ENCODE measurements at regions not wholly inside any gene's neighbourhood (a gene's known extent, or its start where the extent isn't known, plus 50 kb on each side); places are given as distances from the start of the nearest gene placed in this dataset.

- no peak for FAIRE-seq
- no peak for TF ChIP-seq POLR2AphosphoS5 (IDR thresholded peaks at IDR 0.05; ENCODE audit: low read depth, low read length)
- TF ChIP-seq TAF1 (IDR thresholded peaks at IDR 0.05; ENCODE audit: borderline replicate concordance, low read depth, low read length), result no peak
- no peak for TF ChIP-seq POLR2A (IDR thresholded peaks at IDR 0.05; ENCODE audit: low read depth, low read length)
- no peak for DNase-seq (ENCODE audit: insufficient read length)
Observed at GRCh38 chr17:70897446-70897845, 728.1 kb downstream of the KCNJ2 start.

GRCh38 chr17:70901870-70902269 lies 732.5 kb downstream of the KCNJ2 start:
- TF ChIP-seq POLR2A (IDR thresholded peaks at IDR 0.05; ENCODE audit: low read depth, low read length), result no peak
- TF ChIP-seq TAF1 (IDR thresholded peaks at IDR 0.05; ENCODE audit: borderline replicate concordance, low read depth, low read length), result no peak
- no peak for TF ChIP-seq POLR2AphosphoS5 (IDR thresholded peaks at IDR 0.05; ENCODE audit: low read depth, low read length)
- FAIRE-seq (no peak), DNase-seq (ENCODE audit: insufficient read length) (no peak)

GRCh38 chr17:70905796-70906195 lies 736.5 kb downstream of the KCNJ2 start:
- TF ChIP-seq TAF1 (IDR thresholded peaks at IDR 0.05; ENCODE audit: borderline replicate concordance, low read depth, low read length) (no peak), POLR2A (IDR thresholded peaks at IDR 0.05; ENCODE audit: low read depth, low read length) (no peak), POLR2AphosphoS5 (IDR thresholded peaks at IDR 0.05; ENCODE audit: low read depth, low read length) (no peak)
- FAIRE-seq (no peak), DNase-seq (ENCODE audit: insufficient read length) (no peak)

- DNase-seq (ENCODE audit: insufficient read length), result no peak
- no peak for TF ChIP-seq TAF1 (IDR thresholded peaks at IDR 0.05; ENCODE audit: borderline replicate concordance, low read depth, low read length)
- no peak for TF ChIP-seq POLR2AphosphoS5 (IDR thresholded peaks at IDR 0.05; ENCODE audit: low read depth, low read length)
- TF ChIP-seq POLR2A (IDR thresholded peaks at IDR 0.05; ENCODE audit: low read depth, low read length), result no peak
- FAIRE-seq, result no peak
Observed at GRCh38 chr17:70906808-70907207, 737.5 kb downstream of the KCNJ2 start.

- FAIRE-seq (no peak), DNase-seq (ENCODE audit: insufficient read length) (no peak)
- TF ChIP-seq TAF1 (IDR thresholded peaks at IDR 0.05; ENCODE audit: borderline replicate concordance, low read depth, low read length), result no peak
- no peak for TF ChIP-seq POLR2AphosphoS5 (IDR thresholded peaks at IDR 0.05; ENCODE audit: low read depth, low read length)
- TF ChIP-seq POLR2A (IDR thresholded peaks at IDR 0.05; ENCODE audit: low read depth, low read length), result no peak
Observed at GRCh38 chr17:70912716-70913485, 743.6 kb downstream of the KCNJ2 start.

- no peak for FAIRE-seq
Observed at GRCh38 chr17:70916469-70916868, 747.1 kb downstream of the KCNJ2 start.

GRCh38 chr17:70919241-70919640 lies 749.9 kb downstream of the KCNJ2 start:
- DNase-seq (ENCODE audit: insufficient read length) (no peak), FAIRE-seq (no peak)
- TF ChIP-seq TAF1 (IDR thresholded peaks at IDR 0.05; ENCODE audit: borderline replicate concordance, low read depth, low read length) (no peak), POLR2A (IDR thresholded peaks at IDR 0.05; ENCODE audit: low read depth, low read length) (no peak), POLR2AphosphoS5 (IDR thresholded peaks at IDR 0.05; ENCODE audit: low read depth, low read length) (no peak)

More at GRCh38 chr17:70916469-70916868, 747.1 kb downstream of the KCNJ2 start:
- TF ChIP-seq TAF1 (IDR thresholded peaks at IDR 0.05; ENCODE audit: borderline replicate concordance, low read depth, low read length) (no peak), POLR2A (IDR thresholded peaks at IDR 0.05; ENCODE audit: low read depth, low read length) (no peak), POLR2AphosphoS5 (IDR thresholded peaks at IDR 0.05; ENCODE audit: low read depth, low read length) (no peak)
- no peak for DNase-seq (ENCODE audit: insufficient read length)

GRCh38 chr17:70920416-70920815 lies 751.1 kb downstream of the KCNJ2 start:
- FAIRE-seq, result no peak
- no peak for DNase-seq (ENCODE audit: insufficient read length)
- TF ChIP-seq TAF1 (IDR thresholded peaks at IDR 0.05; ENCODE audit: borderline replicate concordance, low read depth, low read length) (no peak), POLR2A (IDR thresholded peaks at IDR 0.05; ENCODE audit: low read depth, low read length) (no peak), POLR2AphosphoS5 (IDR thresholded peaks at IDR 0.05; ENCODE audit: low read depth, low read length) (no peak)

- TF ChIP-seq TAF1 (IDR thresholded peaks at IDR 0.05; ENCODE audit: borderline replicate concordance, low read depth, low read length) (no peak), POLR2AphosphoS5 (IDR thresholded peaks at IDR 0.05; ENCODE audit: low read depth, low read length) (no peak), POLR2A (IDR thresholded peaks at IDR 0.05; ENCODE audit: low read depth, low read length) (no peak)
- DNase-seq (ENCODE audit: insufficient read length) (no peak), FAIRE-seq (no peak)
Observed at GRCh38 chr17:70922268-70922667, 752.9 kb downstream of the KCNJ2 start.

GRCh38 chr17:70924776-70925175 lies 755.4 kb downstream of the KCNJ2 start:
- DNase-seq (ENCODE audit: insufficient read length) (no peak), FAIRE-seq (no peak)
- no peak for TF ChIP-seq POLR2AphosphoS5 (IDR thresholded peaks at IDR 0.05; ENCODE audit: low read depth, low read length)
- TF ChIP-seq POLR2A (IDR thresholded peaks at IDR 0.05; ENCODE audit: low read depth, low read length), result no peak
- no peak for TF ChIP-seq TAF1 (IDR thresholded peaks at IDR 0.05; ENCODE audit: borderline replicate concordance, low read depth, low read length)

- no peak for TF ChIP-seq POLR2A (IDR thresholded peaks at IDR 0.05; ENCODE audit: low read depth, low read length)
- no peak for TF ChIP-seq POLR2AphosphoS5 (IDR thresholded peaks at IDR 0.05; ENCODE audit: low read depth, low read length)
- no peak for TF ChIP-seq TAF1 (IDR thresholded peaks at IDR 0.05; ENCODE audit: borderline replicate concordance, low read depth, low read length)
- DNase-seq (ENCODE audit: insufficient read length) (no peak), FAIRE-seq (no peak)
Observed at GRCh38 chr17:70929226-70929625, 759.9 kb downstream of the KCNJ2 start.

GRCh38 chr17:70934231-70934630 lies 764.9 kb downstream of the KCNJ2 start:
- DNase-seq (ENCODE audit: insufficient read length) (no peak), FAIRE-seq (no peak)
- TF ChIP-seq POLR2A (IDR thresholded peaks at IDR 0.05; ENCODE audit: low read depth, low read length) (no peak), TAF1 (IDR thresholded peaks at IDR 0.05; ENCODE audit: borderline replicate concordance, low read depth, low read length) (no peak), POLR2AphosphoS5 (IDR thresholded peaks at IDR 0.05; ENCODE audit: low read depth, low read length) (no peak)
